ENCODE measurements at regions not wholly inside any gene's neighbourhood (a gene's known extent, or its start where the extent isn't known, plus 50 kb on each side); places are given as distances from the start of the nearest gene placed in this dataset.

- no peak for DNase-seq (ENCODE audit: low spot score)
- TF ChIP-seq CTCF (conservative IDR thresholded peaks at IDR 0.05; ENCODE audit: low read length) (no peak), EZH2phosphoT487 (IDR thresholded peaks at IDR 0.05; ENCODE audit: borderline replicate concordance, low read depth, low read length) (no peak)
- ChIA-PET CTCF (ENCODE audit: unreplicated experiment) (no interaction called here), POLR2A (interaction anchor here (0.7 kb wide), 1 partner anchor 68 kb away, joined by 4 read pairs; no protein-coding TSS in a partner anchor)
- H3K79me2 ChIP-seq (ENCODE audit: insufficient read depth, low read depth, low read length), result no peaks in the 10 kb centered on the region
- H3K27ac ChIP-seq (ENCODE audit: low read depth, low read length, poor library complexity, severe bottlenecking), result no peak overlapping the region
- no peaks in the 10 kb centered on the region for H3K9me2 ChIP-seq (ENCODE audit: insufficient read depth, low read length)
- no peaks in the 10 kb centered on the region for H3K36me3 ChIP-seq (ENCODE audit: insufficient read depth, low read length)
- H2AFZ ChIP-seq (ENCODE audit: low read length), result no peak overlapping the region
- no TSS peak for BruUV-seq (replicated peaks)
- H4K20me1 ChIP-seq (ENCODE audit: insufficient read depth, low read length), result no peaks in the 10 kb centered on the region
- intact Hi-C loops (cut with micrococcal nuclease; ENCODE audit: unreplicated experiment), result no loop called here
- H3K4me1 ChIP-seq (ENCODE audit: insufficient read depth, low read length, poor library complexity, severe bottlenecking), result no peaks in the 10 kb centered on the region
- no peaks in the 10 kb centered on the region for H3K9me3 ChIP-seq (ENCODE audit: low read length)
- no peak overlapping the region for H3K4me3 ChIP-seq (ENCODE audit: low read depth, low read length, poor library complexity, severe bottlenecking)
- H3K4me2 ChIP-seq (ENCODE audit: low read length), result no peak overlapping the region
Observed at GRCh38 chr18:32553640-32554365, 83.1 kb upstream of the GAREM1 start.

GRCh38 chr18:32553174-32553573 lies 82.5 kb upstream of the GAREM1 start:
- no TSS peak for BruUV-seq (replicated peaks)
- no peak overlapping the region for H3K27ac ChIP-seq (ENCODE audit: low read depth, low read length, poor library complexity, severe bottlenecking)
- H3K4me1 ChIP-seq (ENCODE audit: insufficient read depth, low read length, poor library complexity, severe bottlenecking), result no peaks in the 10 kb centered on the region
- no peaks in the 10 kb centered on the region for H3K79me2 ChIP-seq (ENCODE audit: insufficient read depth, low read depth, low read length)
- POLR2A ChIA-PET, result no interaction called here
- TF ChIP-seq CTCF (conservative IDR thresholded peaks at IDR 0.05; ENCODE audit: low read length), result no peak
- no peak for TF ChIP-seq EZH2phosphoT487 (IDR thresholded peaks at IDR 0.05; ENCODE audit: borderline replicate concordance, low read depth, low read length)
- no peak for DNase-seq (ENCODE audit: low spot score)
- intact Hi-C loops (cut with micrococcal nuclease; ENCODE audit: unreplicated experiment), result no loop called here
- no peaks in the 10 kb centered on the region for H4K20me1 ChIP-seq (ENCODE audit: insufficient read depth, low read length)
- no peaks in the 10 kb centered on the region for H3K36me3 ChIP-seq (ENCODE audit: insufficient read depth, low read length)
- H3K9me2 ChIP-seq (ENCODE audit: insufficient read depth, low read length), result no peaks in the 10 kb centered on the region
- no peak overlapping the region for H2AFZ ChIP-seq (ENCODE audit: low read length)
- H3K4me2 ChIP-seq (ENCODE audit: low read length), result no peak overlapping the region
- CTCF ChIA-PET (ENCODE audit: unreplicated experiment), result no interaction called here
- no peaks in the 10 kb centered on the region for H3K9me3 ChIP-seq (ENCODE audit: low read length)
- H3K4me3 ChIP-seq (ENCODE audit: low read depth, low read length, poor library complexity, severe bottlenecking), result no peak overlapping the region

GRCh38 chr18:32552421-32553030 lies 81.8 kb upstream of the GAREM1 start:
- Histone ChIP-seq H3K4me2 (ENCODE audit: low read length) (no peak overlapping the region), H4K20me1 (ENCODE audit: insufficient read depth, low read length) (no peaks in the 10 kb centered on the region), H3K79me2 (ENCODE audit: insufficient read depth, low read depth, low read length) (no peaks in the 10 kb centered on the region), H3K9me2 (ENCODE audit: insufficient read depth, low read length) (no peaks in the 10 kb centered on the region), H3K9me3 (ENCODE audit: low read length) (no peaks in the 10 kb centered on the region), H3K4me1 (ENCODE audit: insufficient read depth, low read length, poor library complexity, severe bottlenecking) (no peaks in the 10 kb centered on the region), H3K4me3 (ENCODE audit: low read depth, low read length, poor library complexity, severe bottlenecking) (no peak overlapping the region), H3K27ac (ENCODE audit: low read depth, low read length, poor library complexity, severe bottlenecking) (no peak overlapping the region), H3K36me3 (ENCODE audit: insufficient read depth, low read length) (no peaks in the 10 kb centered on the region), H2AFZ (ENCODE audit: low read length) (no peak overlapping the region)
- POLR2A ChIA-PET, result no interaction called here
- peak; percentile 62 for DNase-seq (ENCODE audit: low spot score)
- CTCF ChIA-PET (ENCODE audit: unreplicated experiment), result no interaction called here
- no TSS peak for BruUV-seq (replicated peaks)
- intact Hi-C loops (cut with micrococcal nuclease; ENCODE audit: unreplicated experiment), result no loop called here
- TF ChIP-seq CTCF (conservative IDR thresholded peaks at IDR 0.05; ENCODE audit: low read length) (peak; percentile 73), EZH2phosphoT487 (IDR thresholded peaks at IDR 0.05; ENCODE audit: borderline replicate concordance, low read depth, low read length) (no peak)
